Breast epithelium (tissue), 3 donors: ENCODE measurements at regions not wholly inside any gene's neighbourhood (a gene's known extent, or its start where the extent isn't known, plus 50 kb on each side); places are given as distances from the start of the nearest gene placed in this dataset.

ENCODE experiments used
- POLR2A ChIP-seq: fragments of 450-650 bp; IDR thresholded peaks from one replicate; pipeline ENCODE4 v1.6.1; 2016; ENCODE audit warnings: antibody characterized with exemption, mild to moderate bottlenecking, moderate library complexity
- TF ChIP-seq, protein P1 (sequence below), 3 donors: fragments of 450-650 bp; IDR thresholded peaks; one replicate each; pipeline ENCODE4 v1.5.1; 2016 to 2017; ENCODE audit warnings: antibody characterized with exemption in 3 of 3, mild to moderate bottlenecking in 3 of 3, moderate library complexity in 3 of 3

DNA sequence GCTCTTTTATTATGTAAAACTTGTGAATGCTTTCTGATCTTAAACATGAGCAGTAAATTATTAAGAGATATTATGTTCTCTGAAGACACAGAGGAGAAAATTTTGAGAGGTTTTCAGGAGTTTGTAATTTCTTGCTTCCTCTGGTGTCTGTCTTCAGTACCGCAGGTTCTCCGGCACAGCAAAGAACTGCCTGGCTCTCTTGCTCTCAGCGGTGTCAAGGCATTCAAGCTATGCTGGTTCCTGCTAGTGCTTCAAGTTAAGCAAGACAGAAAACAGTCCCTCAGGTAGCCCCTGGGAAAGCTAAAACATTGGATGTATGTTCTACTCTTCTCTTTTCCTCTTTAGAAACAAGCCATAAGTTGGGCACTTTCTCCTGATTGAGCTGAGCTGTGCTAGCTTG is 120.2 kb upstream of the CENPE start:
- TF ChIP-seq, protein P1, sequence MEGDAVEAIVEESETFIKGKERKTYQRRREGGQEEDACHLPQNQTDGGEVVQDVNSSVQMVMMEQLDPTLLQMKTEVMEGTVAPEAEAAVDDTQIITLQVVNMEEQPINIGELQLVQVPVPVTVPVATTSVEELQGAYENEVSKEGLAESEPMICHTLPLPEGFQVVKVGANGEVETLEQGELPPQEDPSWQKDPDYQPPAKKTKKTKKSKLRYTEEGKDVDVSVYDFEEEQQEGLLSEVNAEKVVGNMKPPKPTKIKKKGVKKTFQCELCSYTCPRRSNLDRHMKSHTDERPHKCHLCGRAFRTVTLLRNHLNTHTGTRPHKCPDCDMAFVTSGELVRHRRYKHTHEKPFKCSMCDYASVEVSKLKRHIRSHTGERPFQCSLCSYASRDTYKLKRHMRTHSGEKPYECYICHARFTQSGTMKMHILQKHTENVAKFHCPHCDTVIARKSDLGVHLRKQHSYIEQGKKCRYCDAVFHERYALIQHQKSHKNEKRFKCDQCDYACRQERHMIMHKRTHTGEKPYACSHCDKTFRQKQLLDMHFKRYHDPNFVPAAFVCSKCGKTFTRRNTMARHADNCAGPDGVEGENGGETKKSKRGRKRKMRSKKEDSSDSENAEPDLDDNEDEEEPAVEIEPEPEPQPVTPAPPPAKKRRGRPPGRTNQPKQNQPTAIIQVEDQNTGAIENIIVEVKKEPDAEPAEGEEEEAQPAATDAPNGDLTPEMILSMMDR (IDR thresholded peaks at IDR 0.05), result no peak
- TF ChIP-seq POLR2A, result no peak
